GM19438 (cell line): ENCODE measurements at regions not wholly inside any gene's neighbourhood (a gene's known extent, or its start where the extent isn't known, plus 50 kb on each side); places are given as distances from the start of the nearest gene placed in this dataset.

ENCODE experiments used
- ATAC-seq: cut with Tn5 transposase; IDR thresholded peaks from one replicate; pipeline ENCODE4 v1.9.1; 2021; ENCODE audit warnings: low read depth; ENCODE audit not compliant: unreplicated experiment

DNA sequence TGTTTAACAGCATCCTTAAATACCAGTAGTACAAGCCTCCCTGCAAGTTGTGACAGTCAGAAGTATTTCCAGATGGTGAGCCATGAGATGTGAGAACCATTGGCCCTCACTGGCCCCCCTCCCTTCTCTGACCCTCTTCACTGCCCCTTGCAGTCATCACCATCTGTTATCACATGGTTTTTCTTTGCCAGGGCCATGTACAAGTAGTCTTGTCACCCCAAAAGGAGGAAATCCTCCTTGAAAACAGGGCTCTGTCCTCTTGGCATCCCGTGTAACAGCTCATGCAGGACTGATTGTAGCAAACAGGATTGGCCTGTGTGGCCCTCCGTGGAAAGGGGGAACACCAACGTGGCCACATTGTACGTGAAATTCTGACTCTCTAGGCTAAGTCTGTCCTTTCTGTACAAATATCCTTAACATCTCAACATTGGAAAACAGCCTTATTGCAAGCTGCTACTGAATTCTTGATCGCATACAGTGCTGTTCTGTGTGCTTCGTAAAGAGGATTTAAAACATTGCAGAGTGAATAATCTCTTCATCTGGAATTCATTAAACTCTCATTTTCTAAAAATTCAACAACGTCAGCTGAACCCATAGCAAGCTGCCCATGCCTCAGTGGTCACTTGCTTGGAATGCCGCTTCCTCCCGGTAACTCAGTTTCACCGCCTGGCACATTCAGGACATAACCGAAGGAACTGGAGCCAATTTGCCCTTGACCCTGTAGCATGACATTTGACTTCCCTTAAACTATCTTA, 171.7 kb downstream of the ATPSCKMT start:
- ATAC-seq, result no peak

GRCh38 chr5:10073441-10074104, 176.1 kb downstream of the ATPSCKMT start:
- no peak for ATAC-seq

DNA sequence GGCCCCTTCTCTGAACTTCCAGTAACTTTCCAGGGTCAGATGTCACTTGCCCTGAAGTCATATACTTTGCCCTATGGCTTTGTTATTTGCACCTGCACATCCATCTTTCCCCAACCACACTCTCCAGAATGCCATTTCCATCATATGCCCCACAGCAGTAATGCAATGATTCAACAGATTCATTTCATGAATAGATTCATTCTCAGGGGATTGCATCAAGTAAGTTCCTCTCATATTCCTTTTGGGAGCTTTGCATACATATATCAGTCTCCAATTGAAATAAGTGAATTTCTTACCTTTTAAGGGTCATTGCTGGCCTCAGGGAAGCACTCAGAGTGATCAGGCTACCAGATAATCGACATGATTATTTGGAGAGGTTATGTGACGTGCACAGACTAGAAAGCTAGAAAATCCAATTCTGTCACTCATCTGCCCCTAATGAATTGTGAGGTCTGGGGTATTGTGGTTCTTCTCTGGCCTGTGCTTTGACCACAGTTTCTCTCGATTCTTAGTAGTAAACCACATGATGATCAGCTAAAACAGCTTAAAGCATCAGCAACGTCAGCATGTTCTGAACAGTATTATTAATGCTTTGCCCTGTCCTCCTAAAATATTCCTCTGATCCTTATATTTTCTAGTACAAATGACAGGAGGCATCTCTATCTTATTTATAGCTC, 179.9 kb downstream of the ATPSCKMT start:
- no peak for ATAC-seq

GRCh38 chr5:10065428-10066000, 184.2 kb downstream of the ATPSCKMT start:
- no peak for ATAC-seq

DNA sequence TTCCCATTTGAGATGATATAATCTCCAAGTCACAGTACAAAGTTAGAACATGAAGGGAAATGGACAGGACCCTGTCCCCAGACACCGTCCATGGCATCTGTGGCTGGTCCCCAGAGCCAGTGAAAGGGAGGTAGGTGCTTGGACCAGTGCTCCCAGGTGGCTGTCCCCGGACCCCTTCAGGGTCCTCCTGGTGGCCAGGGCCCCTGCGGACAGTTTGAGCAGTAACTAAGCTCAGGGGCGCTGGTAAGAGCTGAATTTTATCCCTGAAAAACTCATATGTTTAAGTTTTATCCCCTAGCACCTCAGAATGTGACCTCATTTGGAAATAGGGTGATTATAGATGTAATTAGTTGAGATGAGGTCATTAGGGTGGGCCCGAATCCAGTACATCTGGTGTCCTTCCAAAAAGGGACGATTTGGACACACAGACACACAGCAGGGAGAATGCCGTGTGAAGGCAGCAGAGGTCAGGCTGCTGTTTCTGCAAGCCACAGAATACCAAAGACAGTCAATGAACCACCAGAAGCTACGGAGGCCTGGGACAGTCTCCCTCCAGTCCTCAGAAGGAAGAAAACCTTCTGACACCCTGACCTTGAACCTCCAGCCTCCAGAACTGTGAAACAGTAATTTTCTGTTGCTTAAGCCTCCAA, 185.0 kb downstream of the ATPSCKMT start:
- no peak for ATAC-seq

GRCh38 chr5:10063997-10064396, 185.7 kb downstream of the ATPSCKMT start:
- no peak for ATAC-seq

DNA sequence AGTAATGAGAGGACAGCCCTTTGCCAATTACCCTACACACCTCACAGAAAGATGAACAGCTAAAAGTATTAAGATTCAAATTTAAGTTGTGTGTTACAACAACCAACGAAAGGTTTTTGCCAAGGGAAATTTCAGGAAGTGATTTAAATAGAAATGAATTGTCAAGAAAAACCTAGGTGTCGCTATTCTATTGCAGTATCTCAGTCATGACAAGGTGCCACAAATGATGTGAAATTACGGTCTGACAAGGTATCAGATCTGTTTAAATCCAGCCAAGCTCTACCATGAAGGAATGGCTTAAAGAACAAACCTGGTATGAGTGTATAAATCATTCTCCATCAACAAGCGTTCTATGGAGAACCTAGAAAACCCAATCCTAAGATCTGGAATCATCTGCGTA, 189.7 kb downstream of the ATPSCKMT start:
- no peak for ATAC-seq

- no peak for ATAC-seq
Measured at GRCh38 chr5:10059556-10059955, 190.1 kb downstream of the ATPSCKMT start.

DNA sequence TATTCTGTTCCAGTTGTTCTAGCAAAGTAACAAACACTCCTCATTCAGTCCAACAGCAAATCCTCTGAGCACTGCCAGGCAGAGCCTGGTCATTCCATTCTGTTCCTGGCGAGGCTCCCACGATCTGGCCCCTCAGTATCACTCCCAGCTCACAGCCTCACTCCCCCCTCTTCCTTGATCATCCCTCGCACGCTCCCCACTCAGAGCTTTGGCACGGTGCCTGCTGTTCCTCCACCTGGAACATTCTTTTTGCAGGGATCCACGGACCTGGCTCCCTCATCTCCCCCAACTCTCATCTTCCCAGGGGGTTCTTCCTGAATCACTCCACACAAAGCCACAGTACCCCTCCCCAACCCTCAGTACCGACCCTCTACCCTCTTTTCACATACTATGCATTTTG, 192.3 kb downstream of the ATPSCKMT start:
- no peak for ATAC-seq

- ATAC-seq, result no peak
Measured at GRCh38 chr5:10056228-10056760, 193.4 kb downstream of the ATPSCKMT start.

GRCh38 chr5:10049858-10050455, 199.7 kb downstream of the ATPSCKMT start:
- no peak for ATAC-seq

DNA sequence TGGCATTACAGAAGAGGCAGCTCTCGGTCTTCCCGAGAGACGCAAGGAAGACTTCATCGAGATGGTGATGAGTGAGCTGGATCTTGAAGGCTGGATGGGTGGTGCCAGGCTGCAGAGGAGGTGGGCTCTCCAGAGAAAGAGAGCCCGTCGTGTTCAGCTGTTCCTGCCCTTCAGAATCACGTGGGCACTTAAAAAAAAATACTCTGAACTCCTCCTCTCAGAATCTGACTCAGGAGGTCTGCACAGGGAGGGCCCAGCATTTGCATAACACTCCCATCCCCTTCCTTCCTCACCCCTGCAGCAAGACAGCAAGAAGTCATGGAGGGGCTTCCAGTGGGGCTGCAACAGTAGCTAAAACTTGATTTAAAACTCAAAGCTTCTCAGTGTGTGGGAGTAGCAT, 203.0 kb downstream of the ATPSCKMT start:
- no peak for ATAC-seq

GRCh38 chr5:10045376-10045775, 204.3 kb downstream of the ATPSCKMT start:
- ATAC-seq, result no peak

GRCh38 chr5:10036136-10036815, 213.4 kb downstream of the ATPSCKMT start:
- ATAC-seq, result no peak

GRCh38 chr5:10034001-10034400, 215.7 kb downstream of the ATPSCKMT start:
- no peak for ATAC-seq

- no peak for ATAC-seq
Measured at GRCh38 chr5:10031817-10032216, 217.9 kb downstream of the ATPSCKMT start.

DNA sequence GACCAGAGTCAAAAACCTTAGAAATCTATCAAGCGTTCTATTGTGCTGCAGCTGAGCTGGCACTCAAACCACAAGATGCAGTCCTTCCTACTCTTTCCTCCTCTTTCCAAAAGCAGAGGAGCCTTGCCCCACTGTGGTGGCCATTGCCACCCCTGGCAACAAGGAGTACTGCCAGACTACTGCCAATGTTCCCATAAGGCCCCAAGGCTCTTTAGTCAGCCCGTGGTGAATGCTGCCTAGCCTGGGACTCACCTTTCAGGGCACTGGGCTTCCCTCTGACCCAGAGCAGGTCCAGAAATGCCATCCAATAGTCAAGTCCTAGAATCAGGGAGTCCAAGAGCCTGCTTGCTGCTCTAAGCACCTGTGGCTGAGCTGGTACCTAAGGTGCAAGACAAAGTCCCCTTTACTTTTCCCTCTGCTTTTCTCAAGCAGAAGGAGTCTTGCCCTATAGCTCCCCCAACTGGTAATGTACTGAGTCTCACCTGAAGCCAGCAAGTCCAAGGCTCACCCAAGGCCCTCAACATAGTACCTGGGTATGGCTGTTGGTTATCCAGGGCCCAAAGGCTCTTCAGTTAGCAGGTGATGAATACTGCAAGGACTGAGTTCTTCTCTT, 219.4 kb downstream of the ATPSCKMT start:
- no peak for ATAC-seq

GRCh38 chr5:10023494-10023893, 226.2 kb downstream of the ATPSCKMT start:
- no peak for ATAC-seq

DNA sequence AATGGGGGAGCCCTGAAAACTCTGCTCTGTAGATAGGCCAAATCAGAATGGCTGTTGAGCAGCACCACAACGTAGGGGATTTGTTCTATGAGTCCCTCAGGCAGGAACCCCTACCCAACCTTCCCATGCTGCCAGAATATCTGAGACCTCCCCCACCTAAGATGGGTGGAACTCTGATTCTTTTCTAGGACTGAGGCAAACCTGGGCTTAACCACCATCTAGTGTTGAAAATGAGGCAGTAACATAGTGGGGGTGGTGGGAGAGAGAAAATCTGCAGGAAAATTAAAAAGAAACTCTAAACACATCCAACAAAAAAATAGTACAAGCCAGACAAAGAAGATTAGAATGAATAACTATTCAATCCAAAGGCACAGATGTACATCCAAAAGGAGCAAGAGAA, 228.4 kb downstream of the ATPSCKMT start:
- no peak for ATAC-seq
